Kidney epithelial cell (primary cell): ENCODE measurements at regions not wholly inside any gene's neighbourhood (a gene's known extent, or its start where the extent isn't known, plus 50 kb on each side); places are given as distances from the start of the nearest gene placed in this dataset.

ENCODE experiments used
- DNase-seq: peaks from one replicate; pipeline ENCODE4 v3.0.0-alpha.2; 2010; ENCODE audit warnings: low read depth
- H3K27me3 ChIP-seq: 2 replicates; pipeline ENCODE4 v1.6.0; 2011; ENCODE audit warnings: low read length; ENCODE audit not compliant: control insufficient read depth, insufficient read depth
- H3K36me3 ChIP-seq: 2 replicates; pipeline ENCODE4 v1.5.1; 2011; ENCODE audit warnings: low read length; ENCODE audit not compliant: control insufficient read depth, insufficient read depth
- H3K4me3 ChIP-seq: 2 replicates; pipeline ENCODE4 v1.5.1; 2011; ENCODE audit warnings: low read depth, mild to moderate bottlenecking, control low read depth, low read length
- CTCF ChIP-seq: IDR thresholded peaks from 2 replicates; pipeline ENCODE4 v1.5.1; 2011; ENCODE audit warnings: mild to moderate bottlenecking, moderate library complexity, low read length, control low read depth, inconsistent platforms; ENCODE audit not compliant: insufficient read depth, poor library complexity, severe bottlenecking

- no peaks in the 10 kb centered on the region for H3K27me3 ChIP-seq
- no peak for DNase-seq
- no peak overlapping the region for H3K4me3 ChIP-seq
- H3K36me3 ChIP-seq: no peaks in the 10 kb centered on the region
- no peak for TF ChIP-seq CTCF
These were observed 67.2 kb upstream of the IFNAR2 start for GRCh38 chr21:33162436-33162951.

GRCh38 chr21:33168886-33169285 lies 60.9 kb upstream of the IFNAR2 start:
- no peak overlapping the region for H3K4me3 ChIP-seq
- H3K36me3 ChIP-seq: no peaks in the 10 kb centered on the region
- no peak for DNase-seq
- no peak for TF ChIP-seq CTCF
- H3K27me3 ChIP-seq: peaks cover 8% of the 10 kb centered on the region

- Histone ChIP-seq H3K4me3 (no peak overlapping the region), H3K36me3 (no peaks in the 10 kb centered on the region), H3K27me3 (peaks cover 8% of the 10 kb centered on the region)
- no peak for DNase-seq
- TF ChIP-seq CTCF: no peak
These were observed 60.4 kb upstream of the IFNAR2 start for GRCh38 chr21:33169359-33169758.

- no peaks in the 10 kb centered on the region for H3K36me3 ChIP-seq
- peaks cover 8% of the 10 kb centered on the region for H3K27me3 ChIP-seq
- TF ChIP-seq CTCF: no peak
- DNase-seq: no peak
- H3K4me3 ChIP-seq: no peak overlapping the region
These were observed 58.0 kb upstream of the IFNAR2 start for GRCh38 chr21:33171616-33172169.

- Histone ChIP-seq H3K4me3 (no peak overlapping the region), H3K27me3 (peaks cover 8% of the 10 kb centered on the region), H3K36me3 (no peaks in the 10 kb centered on the region)
- TF ChIP-seq CTCF: no peak
- no peak for DNase-seq
These were observed 55.0 kb upstream of the IFNAR2 start for GRCh38 chr21:33174756-33175155.
